H1 (cell line): ENCODE measurements at regions not wholly inside any gene's neighbourhood (a gene's known extent, or its start where the extent isn't known, plus 50 kb on each side); places are given as distances from the start of the nearest gene placed in this dataset.

ENCODE experiments used
- CHD7 ChIP-seq: fragments of 300-600 bp; sonication (generic); IDR thresholded peaks from 2 replicates; pipeline ENCODE4 v1.7.1; 2012; ENCODE audit warnings: low read length, moderate library complexity, mild to moderate bottlenecking, inconsistent platforms; ENCODE audit not compliant: insufficient replicate concordance
- JUN ChIP-seq: IDR thresholded peaks from 2 replicates; pipeline ENCODE4 v1.6.1; 2011; ENCODE audit warnings: low read depth, mild to moderate bottlenecking, improper control_type of control experiment, low read length
- TBP ChIP-seq: IDR thresholded peaks from 2 replicates; pipeline ENCODE4 v1.6.1; 2011; ENCODE audit warnings: low read depth, low read length, improper control_type of control experiment

- TF ChIP-seq CHD7: no peak
- TF ChIP-seq TBP: no peak
- TF ChIP-seq JUN: no peak
Measured at GRCh38 chr7:79785556-79785955, 332.1 kb upstream of the MAGI2 start (continued).
